ENCODE measurements at regions not wholly inside any gene's neighbourhood (a gene's known extent, or its start where the extent isn't known, plus 50 kb on each side); places are given as distances from the start of the nearest gene placed in this dataset.

DNA sequence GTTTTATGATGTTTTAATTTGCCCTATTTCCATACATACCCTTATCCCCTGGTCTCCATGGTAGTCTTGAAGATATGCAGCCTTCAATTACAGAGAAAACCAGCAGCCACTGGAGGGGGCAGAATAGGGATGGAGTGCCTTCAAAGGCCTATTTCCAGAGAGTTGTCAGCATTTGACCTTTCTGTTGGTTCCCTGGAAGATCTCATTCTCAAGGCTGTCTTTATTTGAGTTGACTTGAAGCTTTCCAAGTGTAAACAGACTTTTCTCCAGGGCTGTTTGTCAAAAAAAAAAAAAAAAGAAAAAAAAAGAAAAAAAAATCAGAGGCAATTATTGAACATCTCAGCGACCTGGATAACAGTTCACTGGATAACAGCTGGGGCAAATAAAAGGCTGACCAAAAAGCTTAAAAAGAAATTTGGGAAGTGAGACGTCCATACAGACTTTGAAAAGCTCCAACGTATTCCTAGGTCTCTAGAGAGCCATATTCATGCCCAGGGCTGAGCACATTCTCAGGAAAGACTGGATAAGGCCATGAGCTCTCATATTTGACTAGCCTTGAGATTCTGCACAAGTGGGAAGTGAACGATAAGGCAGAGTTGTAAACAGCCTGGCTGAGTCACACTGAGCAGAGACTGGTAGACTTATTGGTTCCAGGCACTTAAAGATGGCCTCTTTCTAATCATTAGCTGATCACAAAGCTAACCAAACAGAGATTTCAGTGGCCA, 126.6 kb downstream of the VAPA start:
- Mint-ChIP-seq H3K27me3 (ENCODE audit: insufficient read depth, low read depth, poor library complexity) (no peaks in the 10 kb centered on the region), H3K4me1 (peaks cover 6% of the 10 kb centered on the region; the same call in 2 of the 3 replicates), H3K27ac (no peak overlapping the region), H3K4me3 (no peak overlapping the region), H3K36me3 (ENCODE audit: low read depth) (peaks cover 10% of the 10 kb centered on the region), H3K9me3 (peaks cover 19% of the 10 kb centered on the region)
- Histone ChIP-seq H4K20me1 (replicated peaks; ENCODE audit: insufficient read depth) (no peaks in the 10 kb centered on the region), H3K27ac (ENCODE audit: low read depth) (no peak overlapping the region), H3K79me2 (replicated peaks; ENCODE audit: insufficient read depth) (no peaks in the 10 kb centered on the region), H3F3A (replicated peaks; ENCODE audit: low read depth) (no peaks in the 10 kb centered on the region), H3K4me3 (no peak overlapping the region), H3K27me3 (ENCODE audit: insufficient read depth) (no peaks in the 10 kb centered on the region), H3K9me2 (ENCODE audit: insufficient read depth) (no peaks in the 10 kb centered on the region; the same call in 1 of the 2 replicates), H3K4me2 (no peak overlapping the region), H3K36me3 (ENCODE audit: insufficient read depth) (no peaks in the 10 kb centered on the region), H2AFZ (no peak overlapping the region), H3K4me1 (ENCODE audit: insufficient read depth) (peaks cover 5% of the 10 kb centered on the region; the same call in 1 of the 2 replicates)
- no peak for ATAC-seq
- no peak for DNase-seq (ENCODE audit: low spot score)
- TF ChIP-seq POLR2AphosphoS5 (IDR thresholded peaks at IDR 0.05; ENCODE audit: low read depth) (no peak), REST (IDR thresholded peaks at IDR 0.05; ENCODE audit: unreplicated experiment) (no peak)

- no peak overlapping the region for H3K4me3 ChIP-seq
- H4K20me1 ChIP-seq (replicated peaks; ENCODE audit: insufficient read depth), result no peaks in the 10 kb centered on the region
- Mint-ChIP-seq H3K4me1 (peaks cover 6% of the 10 kb centered on the region; the same call in 2 of the 3 replicates), H3K27ac (no peak overlapping the region), H3K27me3 (ENCODE audit: insufficient read depth, low read depth, poor library complexity) (no peaks in the 10 kb centered on the region), H3K9me3 (peaks cover 19% of the 10 kb centered on the region), H3K4me3 (no peak overlapping the region), H3K36me3 (ENCODE audit: low read depth) (peaks cover 10% of the 10 kb centered on the region)
- no peak overlapping the region for H2AFZ ChIP-seq
- H3K27me3 ChIP-seq (ENCODE audit: insufficient read depth), result no peaks in the 10 kb centered on the region
- no peak overlapping the region for H3K4me2 ChIP-seq
- no peaks in the 10 kb centered on the region for H3K79me2 ChIP-seq (replicated peaks; ENCODE audit: insufficient read depth)
- H3K9me2 ChIP-seq (ENCODE audit: insufficient read depth), result no peaks in the 10 kb centered on the region; the same call in 1 of the 2 replicates
- TF ChIP-seq, protein P1, sequence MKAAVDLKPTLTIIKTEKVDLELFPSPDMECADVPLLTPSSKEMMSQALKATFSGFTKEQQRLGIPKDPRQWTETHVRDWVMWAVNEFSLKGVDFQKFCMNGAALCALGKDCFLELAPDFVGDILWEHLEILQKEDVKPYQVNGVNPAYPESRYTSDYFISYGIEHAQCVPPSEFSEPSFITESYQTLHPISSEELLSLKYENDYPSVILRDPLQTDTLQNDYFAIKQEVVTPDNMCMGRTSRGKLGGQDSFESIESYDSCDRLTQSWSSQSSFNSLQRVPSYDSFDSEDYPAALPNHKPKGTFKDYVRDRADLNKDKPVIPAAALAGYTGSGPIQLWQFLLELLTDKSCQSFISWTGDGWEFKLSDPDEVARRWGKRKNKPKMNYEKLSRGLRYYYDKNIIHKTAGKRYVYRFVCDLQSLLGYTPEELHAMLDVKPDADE (IDR thresholded peaks at IDR 0.05), result no peak
- TF ChIP-seq REST (IDR thresholded peaks at IDR 0.05; ENCODE audit: unreplicated experiment) (no peak), ZNF331 (CRISPR knock-in tag; IDR thresholded peaks at IDR 0.05; ENCODE audit: low read depth) (no peak), JUNB (IDR thresholded peaks at IDR 0.05; ENCODE audit: unreplicated experiment) (no peak), STAT1 (IDR thresholded peaks at IDR 0.05; ENCODE audit: unreplicated experiment) (no peak), EZH2phosphoT487 (IDR thresholded peaks at IDR 0.05; ENCODE audit: unreplicated experiment) (no peak), EZH2 (IDR thresholded peaks at IDR 0.05; ENCODE audit: low read depth, unreplicated experiment) (no peak), CTCF (conservative IDR thresholded peaks at IDR 0.05; ENCODE audit: low read depth in 2 of 2) (no peak), NANOG (IDR thresholded peaks at IDR 0.05; ENCODE audit: borderline replicate concordance) (no peak)
- no peaks in the 10 kb centered on the region for H3F3A ChIP-seq (replicated peaks; ENCODE audit: low read depth)
- no peak for ATAC-seq
- no peak for DNase-seq (ENCODE audit: low spot score)
- no peak overlapping the region for H3K27ac ChIP-seq (ENCODE audit: low read depth)
- H3K4me1 ChIP-seq (ENCODE audit: insufficient read depth), result peaks cover 5% of the 10 kb centered on the region; the same call in 1 of the 2 replicates
- H3K36me3 ChIP-seq (ENCODE audit: insufficient read depth), result no peaks in the 10 kb centered on the region
Observed at GRCh38 chr18:10041180-10041579, 127.4 kb downstream of the VAPA start.
